HepG2 (cell line): ENCODE measurements at regions not wholly inside any gene's neighbourhood (a gene's known extent, or its start where the extent isn't known, plus 50 kb on each side); places are given as distances from the start of the nearest gene placed in this dataset.

Experiments
- ATF7 ChIP-seq, 2 experiments: fragments of 450-650 bp in 1 of 2; sonication (generic) in 1 of 2; formaldehyde crosslinking in 1 of 2; IDR thresholded peaks; 2 replicates each; pipeline versions ENCODE4 v1.4.0 to v1.6.1; 2016 to 2020; ENCODE audit warnings: antibody characterized with exemption in 1 of 2, mild to moderate bottlenecking in 1 of 2, missing genetic modification reagents in 1 of 2
- FOSL1 ChIP-seq: sonication (generic); formaldehyde crosslinking; IDR thresholded peaks from 2 replicates; pipeline ENCODE4 v1.9.0; 2021; ENCODE audit warnings: missing genetic modification reagents, borderline replicate concordance
- IKZF5 ChIP-seq: IDR thresholded peaks from 2 replicates; pipeline ENCODE4 v1.6.1; 2018; ENCODE audit warnings: missing genetic modification reagents, mild to moderate bottlenecking, missing compliant biosample characterization
- KDM2A ChIP-seq: sonication (generic); formaldehyde crosslinking; IDR thresholded peaks from 2 replicates; pipeline ENCODE4 v1.4.0; 2020; ENCODE audit warnings: low read depth, missing genetic modification reagents, borderline replicate concordance
- MLXIP ChIP-seq: sonication (generic); formaldehyde crosslinking; IDR thresholded peaks from 2 replicates; pipeline ENCODE4 v1.9.0; 2021; ENCODE audit warnings: missing genetic modification reagents, borderline replicate concordance
- MTF1 ChIP-seq: sonication (generic); formaldehyde crosslinking; IDR thresholded peaks from 2 replicates; pipeline ENCODE4 v1.5.0; 2020; ENCODE audit warnings: missing genetic modification reagents
- REPIN1 ChIP-seq: sonication (generic); formaldehyde crosslinking; IDR thresholded peaks from 2 replicates; pipeline ENCODE4 v1.8.0; 2022; ENCODE audit warnings: missing genetic modification reagents, low read depth, mild to moderate bottlenecking, borderline replicate concordance
- TFAP4 ChIP-seq: sonication (generic); IDR thresholded peaks from 2 replicates; pipeline ENCODE4 v1.6.1; 2016; ENCODE audit warnings: low read depth, borderline replicate concordance
- ZNF326 ChIP-seq: sonication (generic); formaldehyde crosslinking; IDR thresholded peaks from 2 replicates; pipeline ENCODE4 v1.4.0; 2020; ENCODE audit warnings: missing genetic modification reagents, borderline replicate concordance
- ZSCAN29 ChIP-seq: sonication (generic); formaldehyde crosslinking; conservative IDR thresholded peaks from 2 replicates; pipeline ENCODE4 v1.4.0; 2020; ENCODE audit warnings: mild to moderate bottlenecking, missing genetic modification reagents

DNA sequence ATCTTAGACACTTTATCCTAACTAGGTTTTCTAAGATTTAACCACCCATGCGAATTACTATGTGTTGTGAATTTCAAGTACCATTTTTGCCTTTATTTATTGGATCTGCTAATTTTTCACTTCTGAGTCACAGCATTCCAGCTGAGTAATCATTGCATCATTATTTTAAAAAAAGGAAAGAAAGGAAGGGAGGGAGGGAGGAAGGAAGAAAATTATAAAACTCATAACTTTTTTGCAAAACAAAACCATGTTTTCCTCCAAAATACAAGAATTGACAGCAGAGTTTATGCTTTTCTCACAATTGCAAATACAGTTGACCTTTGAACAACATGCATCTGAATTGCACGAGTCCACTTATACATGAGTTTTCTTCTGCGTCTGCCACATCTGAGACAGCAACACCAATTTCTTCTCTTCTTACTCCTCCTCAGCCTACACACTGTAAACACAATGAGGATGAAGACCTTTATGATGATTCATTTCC is 651.4 kb upstream of the NECTIN3 start (continued):
- TF ChIP-seq FOSL1: peak; percentile 40; the same call in 1 of the 2 replicates
- TF ChIP-seq IKZF5 (CRISPR knock-in tag): no peak
- TF ChIP-seq KDM2A: no peak
- peak; percentile 27; the same call in 1 of the 2 replicates for TF ChIP-seq TFAP4
- TF ChIP-seq ZSCAN29: no peak
- no peak for TF ChIP-seq MTF1 (CRISPR knock-in tag)
- TF ChIP-seq MLXIP (CRISPR knock-in tag): no peak
- no peak for TF ChIP-seq ZNF326 (CRISPR knock-in tag)
- TF ChIP-seq REPIN1: no peak
- peak; percentile 52; the same call in 1 of the 2 replicates for TF ChIP-seq ATF7 (IDR thresholded peaks at IDR 0.05)
- no peak for TF ChIP-seq ATF7 (CRISPR knock-in tag; IDR thresholded peaks at IDR 0.05)
